ENCODE measurements at regions not wholly inside any gene's neighbourhood (a gene's known extent, or its start where the extent isn't known, plus 50 kb on each side); places are given as distances from the start of the nearest gene placed in this dataset.
"Not testable (repeated sequence)": the region's sequence is repeated elsewhere in the genome, so short reads cannot be mapped to it uniquely, and the experiment has no call there.

- DNase-seq = no peak
Observed at GRCh38 chr19:28726533-28727479, 486.1 kb downstream of the UQCRFS1 start.

GRCh38 chr19:28718909-28719308 is 494.0 kb downstream of the UQCRFS1 start:
- DNase-seq = no peak

DNA sequence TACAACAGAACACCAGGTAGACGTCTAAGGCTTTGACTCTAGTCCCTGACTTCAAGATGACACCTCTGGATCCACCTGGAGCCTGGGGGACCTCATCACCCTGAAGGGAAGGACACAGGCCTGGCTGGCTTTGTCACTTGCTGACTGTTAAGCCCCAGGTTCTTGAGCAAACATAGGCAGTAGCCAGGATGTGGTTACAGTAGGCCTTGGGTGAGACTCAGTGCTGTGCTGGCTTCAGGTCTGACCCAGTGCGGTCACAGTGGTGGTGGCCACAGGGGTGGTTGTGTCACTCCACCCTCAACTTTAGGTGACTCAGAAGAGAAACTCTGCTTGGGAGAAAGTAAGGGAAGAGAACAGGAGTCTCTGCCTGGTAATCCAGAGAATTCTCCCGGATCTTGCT is 497.8 kb downstream of the UQCRFS1 start:
- DNase-seq = no peak

- DNase-seq = no peak
Observed at GRCh38 chr19:28711411-28711810, 501.5 kb downstream of the UQCRFS1 start.

DNA sequence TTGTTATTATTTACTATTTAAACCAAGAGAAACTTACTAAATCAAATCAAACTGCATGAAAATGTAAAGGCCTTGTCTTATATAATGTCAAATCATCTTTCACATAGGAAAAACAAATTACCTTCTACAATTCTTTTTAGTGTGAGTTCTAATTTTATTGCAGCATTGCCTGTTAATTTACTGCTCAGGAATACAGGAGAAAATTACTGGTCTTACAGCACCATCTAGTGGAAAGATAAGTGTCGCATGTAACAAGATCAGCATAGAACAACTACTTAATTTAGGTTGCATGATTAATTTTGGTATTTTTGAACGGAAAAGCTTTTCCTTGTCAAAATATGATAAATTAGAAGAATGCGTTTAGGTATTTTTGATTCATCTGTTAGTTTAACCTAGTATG is 502.7 kb downstream of the UQCRFS1 start:
- DNase-seq = no peak

GRCh38 chr19:28706693-28707092 is 506.3 kb downstream of the UQCRFS1 start:
- DNase-seq = no peak

DNA sequence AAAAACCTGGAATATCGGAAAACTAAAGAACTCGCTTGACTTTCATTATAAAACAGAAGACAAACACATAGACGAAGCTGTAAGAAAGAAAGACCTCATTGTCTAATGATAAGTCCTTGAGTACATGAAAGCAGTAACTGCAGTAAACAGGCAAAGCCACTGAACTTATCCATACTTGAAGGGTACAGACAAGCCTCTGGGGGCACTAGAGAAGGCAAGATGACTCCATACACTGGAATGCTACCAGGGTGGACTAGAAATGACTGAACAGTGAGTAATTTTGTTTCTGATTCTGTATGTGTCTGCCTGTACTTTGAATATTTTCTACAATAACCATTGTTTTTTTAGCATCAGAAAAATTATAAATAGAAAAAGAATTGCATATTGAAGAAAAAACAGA is 507.9 kb downstream of the UQCRFS1 start:
- DNase-seq = no peak

GRCh38 chr19:28703400-28703956 is 509.5 kb downstream of the UQCRFS1 start:
- DNase-seq = no peak

- no peak for DNase-seq
Observed at GRCh38 chr19:28701491-28701890, 511.5 kb downstream of the UQCRFS1 start.

DNA sequence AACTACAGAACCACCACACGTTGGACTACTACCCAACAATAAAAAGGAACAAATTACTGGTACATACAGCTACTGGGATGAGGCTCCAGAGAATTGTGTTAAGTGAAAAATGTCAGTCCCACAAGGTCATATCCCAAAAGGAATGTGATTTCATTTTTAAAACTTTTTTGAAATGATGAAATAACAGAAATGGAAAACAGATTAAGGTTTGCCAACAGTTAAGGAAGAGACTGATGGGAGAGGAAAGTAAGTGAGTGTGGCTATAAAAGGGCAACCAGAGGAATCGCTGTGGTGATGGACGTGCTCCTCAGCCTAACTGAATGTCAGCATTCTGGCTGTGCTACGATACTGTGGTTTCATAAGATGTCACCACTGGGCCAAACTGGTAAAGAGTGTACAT is 512.8 kb downstream of the UQCRFS1 start:
- DNase-seq = no peak

- DNase-seq = no peak
Observed at GRCh38 chr19:28697308-28697707, 515.6 kb downstream of the UQCRFS1 start.

DNA sequence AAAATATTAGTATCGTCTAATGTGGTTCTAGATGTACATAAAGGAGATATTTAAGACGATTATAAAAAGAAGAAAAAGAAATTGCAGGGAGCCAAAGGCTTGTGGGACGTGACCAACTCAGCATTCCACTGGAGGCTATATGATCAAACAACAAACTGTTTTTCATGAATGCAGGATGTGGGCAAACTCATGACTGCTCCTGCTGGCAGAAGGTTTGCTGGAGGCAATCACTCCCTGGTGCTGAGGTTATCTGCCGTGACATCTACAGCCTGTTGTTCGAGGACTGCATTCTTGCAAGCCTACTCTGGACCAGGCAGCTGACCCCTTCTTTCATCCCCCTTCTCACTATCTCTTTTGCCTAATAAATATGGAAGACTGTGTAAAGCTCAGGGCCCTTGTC is 518.1 kb downstream of the UQCRFS1 start:
- DNase-seq = no peak

DNA sequence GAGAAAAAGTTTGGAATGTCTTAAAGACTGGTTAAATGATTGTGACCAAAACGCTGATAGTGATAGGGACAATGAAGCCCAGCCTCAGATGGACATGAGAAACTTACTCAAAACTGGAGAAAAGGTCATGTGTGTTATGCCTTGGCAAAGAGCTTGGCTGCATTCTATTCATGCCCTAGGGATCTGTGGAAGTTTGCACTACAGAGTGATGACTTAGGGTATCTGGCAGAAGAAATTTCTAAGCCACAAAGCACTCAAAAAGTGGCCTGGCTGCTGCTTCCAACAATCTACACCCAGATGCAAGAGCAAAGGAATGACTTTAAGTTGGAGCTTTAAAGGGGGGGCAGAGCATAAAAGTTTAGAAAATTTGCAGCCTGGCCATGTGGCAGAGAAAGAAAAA is 521.3 kb downstream of the UQCRFS1 start:
- DNase-seq = no peak

GRCh38 chr19:28689464-28689863 is 523.5 kb downstream of the UQCRFS1 start:
- not testable (repeated sequence) for DNase-seq

DNA sequence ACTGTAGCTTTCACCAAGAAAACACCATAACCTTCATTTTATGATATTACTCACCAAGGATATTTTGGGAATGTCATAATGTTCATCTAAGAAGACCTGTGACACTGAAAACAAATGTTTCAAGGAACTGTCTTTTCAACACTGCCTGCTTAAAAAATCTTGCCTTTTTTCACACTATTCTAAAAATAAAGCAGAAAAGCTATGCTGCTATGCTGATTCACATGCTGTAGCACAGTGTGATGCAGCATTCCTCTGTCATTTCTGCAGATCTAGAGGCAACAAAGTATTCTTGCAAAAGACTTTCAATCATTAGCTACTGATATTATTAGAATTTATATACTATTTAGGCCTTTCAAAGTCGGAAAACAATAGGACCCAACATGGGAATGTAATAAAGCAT is 525.7 kb downstream of the UQCRFS1 start:
- no peak for DNase-seq

- DNase-seq = no peak
Observed at GRCh38 chr19:28686756-28687155, 526.2 kb downstream of the UQCRFS1 start.

DNA sequence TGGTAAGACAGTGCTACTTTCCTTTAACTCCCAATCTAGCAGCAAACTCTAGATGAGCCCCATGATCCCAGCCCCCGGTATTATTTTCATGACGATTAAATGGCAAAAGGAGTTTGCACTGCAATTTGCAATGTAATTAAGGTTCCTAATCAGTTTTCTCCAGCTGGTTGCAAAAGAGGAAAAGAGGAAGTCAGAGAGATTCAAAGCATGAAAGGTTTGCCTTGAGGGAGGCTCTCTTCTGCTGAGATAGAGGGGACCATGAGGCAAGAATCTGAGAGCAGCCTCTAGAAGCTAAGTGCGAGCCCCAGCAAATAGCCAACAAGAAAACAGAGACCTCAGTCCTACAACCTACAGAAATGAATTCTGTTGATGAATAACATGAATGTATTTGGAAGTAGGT is 527.1 kb downstream of the UQCRFS1 start:
- DNase-seq = no peak

DNA sequence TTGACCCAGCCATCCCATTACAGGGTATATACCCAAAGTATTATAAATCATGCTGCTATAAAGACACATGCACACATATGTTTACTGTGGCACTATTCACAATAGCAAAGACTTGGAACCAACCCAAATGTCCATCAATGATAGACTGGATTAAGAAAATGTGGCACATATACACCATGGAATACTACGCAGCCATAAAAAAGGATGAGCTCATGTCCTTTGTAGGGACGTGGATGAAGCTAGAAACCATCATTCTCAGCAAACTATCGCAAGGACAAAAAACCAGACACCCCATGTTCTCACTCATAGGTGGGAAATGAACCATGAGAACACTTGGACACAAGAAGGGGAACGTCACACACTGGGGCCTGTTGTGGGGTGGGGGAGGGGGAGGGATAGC is 527.9 kb downstream of the UQCRFS1 start:
- not testable (repeated sequence) for DNase-seq

DNA sequence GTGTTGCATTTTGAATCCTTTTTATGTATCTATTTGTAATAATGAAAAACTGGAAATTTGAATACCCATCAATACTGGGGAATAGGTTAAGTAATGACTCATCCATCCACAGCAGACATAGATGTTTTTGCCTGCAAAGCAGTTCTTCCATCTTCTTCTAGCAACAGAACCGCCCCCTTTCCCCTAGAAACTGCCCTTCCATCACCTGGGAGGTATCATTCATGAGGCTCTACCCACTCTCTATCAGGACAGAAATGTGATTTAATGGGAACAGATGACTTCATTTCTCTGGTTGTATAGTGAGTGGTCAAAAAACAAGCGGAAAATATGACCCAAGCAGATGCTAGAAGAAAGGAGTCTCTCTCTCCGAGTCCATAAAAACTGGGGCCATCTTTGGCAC is 532.8 kb downstream of the UQCRFS1 start:
- no peak for DNase-seq

- DNase-seq = no peak
Observed at GRCh38 chr19:28670836-28671235, 542.1 kb downstream of the UQCRFS1 start.

- no peak for DNase-seq
Observed at GRCh38 chr19:28669804-28670203, 543.1 kb downstream of the UQCRFS1 start.

DNA sequence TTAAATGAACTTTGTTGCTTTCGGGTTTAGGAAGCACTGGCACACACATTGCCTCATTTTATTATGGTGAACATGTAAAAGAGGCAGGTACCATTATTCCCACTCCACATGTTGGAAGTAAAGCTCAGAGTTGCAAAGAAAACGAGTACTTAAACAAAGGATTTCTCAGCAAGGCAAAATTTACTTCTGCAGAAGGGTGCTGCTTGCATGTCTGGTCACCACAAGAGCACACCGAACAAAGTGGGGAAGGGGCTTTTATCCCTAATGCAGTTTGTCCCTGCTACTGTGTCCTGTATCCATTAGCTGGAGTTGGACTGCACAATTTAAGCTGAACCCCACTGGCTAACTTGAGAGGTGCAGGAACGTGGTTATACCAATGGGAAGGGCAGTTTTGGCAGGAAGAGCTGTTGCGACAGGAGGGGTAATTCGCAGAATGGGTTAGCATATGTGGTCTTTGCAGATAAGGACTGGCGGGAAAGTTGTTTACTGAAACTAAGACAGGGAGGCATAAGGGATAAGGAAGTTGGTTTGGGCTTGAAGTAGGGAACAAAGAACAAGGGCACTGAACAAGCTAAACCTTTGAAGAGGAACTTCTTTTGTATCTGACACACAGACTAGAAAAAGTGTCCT is 545.5 kb downstream of the UQCRFS1 start:
- DNase-seq = no peak

DNA sequence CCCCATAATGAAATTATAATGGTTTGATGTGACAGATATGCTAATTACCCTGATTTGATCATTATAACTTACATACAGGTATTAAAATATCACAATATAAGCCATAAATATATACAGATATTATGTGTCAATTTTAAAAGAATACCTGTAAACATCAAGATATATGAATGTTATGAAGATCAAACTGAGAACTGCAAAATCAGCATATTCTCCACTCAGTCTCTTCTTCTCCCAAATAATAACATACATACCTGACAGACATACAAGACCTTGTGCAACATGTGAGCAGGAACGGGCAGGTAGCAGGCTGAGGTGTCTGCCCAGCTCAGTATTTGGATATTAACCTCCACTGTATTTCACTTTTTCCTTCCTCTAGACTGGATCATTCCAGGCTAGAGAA is 547.2 kb downstream of the UQCRFS1 start:
- DNase-seq = no peak

DNA sequence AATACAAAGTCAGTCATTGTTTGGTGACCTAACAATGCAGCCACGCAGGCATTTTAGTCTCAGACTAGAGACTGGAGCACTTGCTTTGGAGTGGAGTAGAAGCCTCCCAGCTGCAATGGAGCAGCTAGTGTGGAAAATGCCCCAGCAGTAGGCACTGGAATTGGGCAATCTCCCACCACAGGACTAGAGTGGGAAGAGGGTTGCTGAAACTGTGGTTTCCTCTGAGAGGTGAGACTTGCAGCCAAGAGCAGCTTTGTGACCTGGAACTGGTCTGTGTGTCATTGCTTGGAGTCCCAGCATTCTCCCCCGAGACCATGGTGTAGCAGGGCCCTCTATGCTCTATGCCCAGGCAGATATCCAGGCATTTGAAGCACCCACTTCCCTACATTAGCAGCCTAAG is 556.3 kb downstream of the UQCRFS1 start:
- no peak for DNase-seq

Measured in stimulated activated naive CD4-positive, alpha-beta T cell treated with Interleukin-2 at 50 U/mL for 16 hours (primary cell).